HFFc6 (cell line): ENCODE measurements at regions not wholly inside any gene's neighbourhood (a gene's known extent, or its start where the extent isn't known, plus 50 kb on each side); places are given as distances from the start of the nearest gene placed in this dataset.
"Not testable (repeated sequence)": the region's sequence is repeated elsewhere in the genome, so short reads cannot be mapped to it uniquely, and the experiment has no call there.

ENCODE experiments used
- DNase-seq: peaks from one replicate; pipeline ENCODE4 v3.0.0-alpha.2; 2018
- H3K27ac Mint-ChIP-seq: 2 replicates; pipeline ENCODE4 v1.8.0; 2020; ENCODE audit warnings: mild to moderate bottlenecking, mixed read lengths
- H3K27me3 Mint-ChIP-seq: 2 replicates; pipeline ENCODE4 v1.8.0; 2021; ENCODE audit warnings: mild to moderate bottlenecking, moderate library complexity, mixed read lengths; ENCODE audit not compliant: insufficient read depth
- H3K36me3 Mint-ChIP-seq: 2 replicates; pipeline ENCODE4 v1.8.0; 2021; ENCODE audit warnings: low read depth, mixed read lengths
- H3K4me1 Mint-ChIP-seq: 2 replicates; pipeline ENCODE4 v1.8.0; 2020; ENCODE audit warnings: low read depth, mixed read lengths
- H3K4me3 Mint-ChIP-seq: 2 replicates; pipeline ENCODE4 v1.8.0; 2020; ENCODE audit warnings: mild to moderate bottlenecking, moderate library complexity, mixed read lengths
- H3K9me3 Mint-ChIP-seq: 2 replicates; pipeline ENCODE4 v1.8.0; 2020; ENCODE audit warnings: mild to moderate bottlenecking, mixed read lengths
- CTCF ChIP-seq: fragments of 200-600 bp; sonication (generic); IDR thresholded peaks from 2 replicates; pipeline ENCODE4 v1.5.0; 2021; ENCODE audit warnings: antibody characterized with exemption, mild to moderate bottlenecking

GRCh38 chr3:143175940-143176894 is 56.6 kb downstream of the CHST2 start:
- Mint-ChIP-seq H3K4me1 (peaks cover 22% of the 10 kb centered on the region), H3K36me3 (peaks cover 10% of the 10 kb centered on the region)
- H3K27me3 Mint-ChIP-seq, H3K27ac Mint-ChIP-seq, DNase-seq, H3K9me3 Mint-ChIP-seq, H3K4me3 Mint-ChIP-seq: not testable (repeated sequence)

DNA sequence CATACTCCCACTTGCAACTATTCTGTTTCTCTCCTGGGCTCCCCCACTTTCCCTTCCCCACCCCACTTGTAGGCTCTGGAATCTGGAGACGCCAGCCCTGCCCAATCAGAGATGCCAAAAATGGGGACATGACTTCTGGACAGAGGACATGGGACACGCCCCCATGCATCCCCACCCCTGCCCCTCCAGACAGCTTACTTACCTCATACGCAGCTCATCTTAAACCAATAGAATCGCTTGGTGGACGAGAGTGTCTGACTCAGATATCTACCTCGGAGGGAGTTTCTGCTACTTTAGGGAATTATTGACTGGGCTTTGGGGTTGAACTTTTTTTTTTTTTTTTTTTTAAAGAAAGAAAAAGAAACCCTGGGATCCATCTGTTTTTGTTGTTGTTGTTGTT is 58.4 kb downstream of the CHST2 start:
- H3K4me1 Mint-ChIP-seq, H3K27me3 Mint-ChIP-seq, H3K36me3 Mint-ChIP-seq, H3K4me3 Mint-ChIP-seq, H3K27ac Mint-ChIP-seq, DNase-seq: not testable (repeated sequence)
- H3K9me3 Mint-ChIP-seq = peaks cover 12% of the 10 kb centered on the region

- H3K27me3 Mint-ChIP-seq, DNase-seq, H3K27ac Mint-ChIP-seq: not testable (repeated sequence)
These were observed 59.4 kb downstream of the CHST2 start for GRCh38 chr3:143178775-143179548.

GRCh38 chr3:143179603-143180002 is 60.0 kb downstream of the CHST2 start:
- Mint-ChIP-seq H3K27me3 (peaks cover 6% of the 10 kb centered on the region), H3K9me3 (peaks cover 7% of the 10 kb centered on the region; the same call in 1 of the 2 replicates), H3K27ac (no peak overlapping the region), H3K4me1 (no peaks in the 10 kb centered on the region), H3K4me3 (no peak overlapping the region), H3K36me3 (0 out of 2 replicates have a peak, but pooled peaks cover 5% of the 10 kb centered on the region)
- no peak for TF ChIP-seq CTCF
- no peak for DNase-seq

More at GRCh38 chr3:143178775-143179548, 59.4 kb downstream of the CHST2 start:
- H3K9me3 Mint-ChIP-seq, H3K4me1 Mint-ChIP-seq, H3K36me3 Mint-ChIP-seq, H3K4me3 Mint-ChIP-seq: not testable (repeated sequence)

GRCh38 chr3:143180860-143181259 is 61.3 kb downstream of the CHST2 start:
- not testable (repeated sequence) for H3K27me3 Mint-ChIP-seq, H3K9me3 Mint-ChIP-seq, H3K4me1 Mint-ChIP-seq, H3K36me3 Mint-ChIP-seq, H3K4me3 Mint-ChIP-seq, DNase-seq, H3K27ac Mint-ChIP-seq

- H3K27ac Mint-ChIP-seq, H3K9me3 Mint-ChIP-seq, H3K4me3 Mint-ChIP-seq, H3K36me3 Mint-ChIP-seq, H3K27me3 Mint-ChIP-seq, DNase-seq, H3K4me1 Mint-ChIP-seq: not testable (repeated sequence)
These were observed 62.4 kb downstream of the CHST2 start for GRCh38 chr3:143181977-143182376.

GRCh38 chr3:143182866-143183664 is 63.5 kb downstream of the CHST2 start:
- 0 out of 2 replicates have a peak, but pooled peaks cover 5% of the 10 kb centered on the region for H3K36me3 Mint-ChIP-seq
- peak overlapping the region; percentile 16; the same call in 1 of the 2 replicates for H3K4me3 Mint-ChIP-seq
- peaks cover 3% of the 10 kb centered on the region for H3K27me3 Mint-ChIP-seq
- TF ChIP-seq CTCF = no peak
- peaks cover 7% of the 10 kb centered on the region; the same call in 1 of the 2 replicates for H3K9me3 Mint-ChIP-seq
- no peak for DNase-seq
- no peak overlapping the region for H3K27ac Mint-ChIP-seq
- H3K4me1 Mint-ChIP-seq = no peaks in the 10 kb centered on the region
